ENCODE measurements at regions not wholly inside any gene's neighbourhood (a gene's known extent, or its start where the extent isn't known, plus 50 kb on each side); places are given as distances from the start of the nearest gene placed in this dataset.

- no peak for DNase-seq (ENCODE audit: low read depth, low spot score)
- no peak for TF ChIP-seq EZH2 (IDR thresholded peaks at IDR 0.05; ENCODE audit: low read length)
- Histone ChIP-seq H2AFZ (ENCODE audit: control insufficient read depth, low read length) (no peak overlapping the region), H3K9me3 (ENCODE audit: control insufficient read depth, low read depth, low read length) (no peaks in the 10 kb centered on the region), H3K9ac (ENCODE audit: control insufficient read depth, extremely low read depth, insufficient read depth, low read length) (no peak overlapping the region), H3K27ac (ENCODE audit: control insufficient read depth, insufficient read depth, low read length) (no peak overlapping the region), H3K27me3 (ENCODE audit: control insufficient read depth, extremely low read depth, insufficient read depth, low read length) (no peaks in the 10 kb centered on the region), H3K36me3 (ENCODE audit: control insufficient read depth in 2 of 2, extremely low read depth in 1 of 2, insufficient read depth in 2 of 2, low read length in 2 of 2) (no peaks in the 10 kb centered on the region), H3K9me1 (ENCODE audit: control insufficient read depth, extremely low read depth, insufficient read depth, low read length) (no peaks in the 10 kb centered on the region), H3K4me3 (ENCODE audit: control insufficient read depth in 2 of 3, extremely low read depth in 1 of 3, insufficient read depth in 2 of 3, low read depth in 1 of 3, low read length in 3 of 3) (no peak overlapping the region), H4K20me1 (ENCODE audit: control insufficient read depth, extremely low read depth, insufficient read depth, low read length) (no peaks in the 10 kb centered on the region), H3K4me1 (ENCODE audit: control insufficient read depth, extremely low read depth, insufficient read depth, low read length) (peaks cover 6% of the 10 kb centered on the region), H3K79me2 (ENCODE audit: control insufficient read depth, insufficient read depth, low read length) (no peaks in the 10 kb centered on the region), H3K4me2 (ENCODE audit: control insufficient read depth, extremely low read depth, insufficient read depth, low read depth, low read length) (no peak overlapping the region)
- dilution Hi-C loops (cut with MboI; ENCODE audit: extremely low pct_ligation_motif_present, low sequenced_read_pairs) = no loop called here
- no peak for FAIRE-seq
Observed at GRCh38 chr1:234921266-234922062, 207.2 kb downstream of the TOMM20 start.

GRCh38 chr1:234920843-234921140 is 207.8 kb downstream of the TOMM20 start:
- Histone ChIP-seq H3K9me3 (ENCODE audit: control insufficient read depth, low read depth, low read length) (no peaks in the 10 kb centered on the region), H3K27ac (ENCODE audit: control insufficient read depth, insufficient read depth, low read length) (no peak overlapping the region), H3K27me3 (ENCODE audit: control insufficient read depth, extremely low read depth, insufficient read depth, low read length) (no peaks in the 10 kb centered on the region), H3K9ac (ENCODE audit: control insufficient read depth, extremely low read depth, insufficient read depth, low read length) (no peak overlapping the region), H3K4me2 (ENCODE audit: control insufficient read depth, extremely low read depth, insufficient read depth, low read depth, low read length) (no peak overlapping the region), H3K4me1 (ENCODE audit: control insufficient read depth, extremely low read depth, insufficient read depth, low read length) (no peaks in the 10 kb centered on the region), H3K4me3 (ENCODE audit: control insufficient read depth in 2 of 3, extremely low read depth in 1 of 3, insufficient read depth in 2 of 3, low read depth in 1 of 3, low read length in 3 of 3) (no peak overlapping the region), H3K9me1 (ENCODE audit: control insufficient read depth, extremely low read depth, insufficient read depth, low read length) (no peaks in the 10 kb centered on the region), H3K36me3 (ENCODE audit: control insufficient read depth in 2 of 2, extremely low read depth in 1 of 2, insufficient read depth in 2 of 2, low read length in 2 of 2) (no peaks in the 10 kb centered on the region), H2AFZ (ENCODE audit: control insufficient read depth, low read length) (no peak overlapping the region), H3K79me2 (ENCODE audit: control insufficient read depth, insufficient read depth, low read length) (no peaks in the 10 kb centered on the region), H4K20me1 (ENCODE audit: control insufficient read depth, extremely low read depth, insufficient read depth, low read length) (no peaks in the 10 kb centered on the region)
- no peak for TF ChIP-seq EZH2 (IDR thresholded peaks at IDR 0.05; ENCODE audit: low read length)
- no peak for TF ChIP-seq CTCF (optimal IDR thresholded peaks at IDR 0.05 in 1 of 3, IDR thresholded peaks at IDR 0.05 in 1 of 3, conservative IDR thresholded peaks at IDR 0.05 in 1 of 3; ENCODE audit: extremely low read depth in 1 of 3, insufficient read depth in 2 of 3, low read length in 3 of 3)
- DNase-seq (ENCODE audit: low read depth, low spot score) (no peak), FAIRE-seq (no peak)
- dilution Hi-C loops (cut with MboI; ENCODE audit: extremely low pct_ligation_motif_present, low sequenced_read_pairs) = no loop called here
